ENCODE measurements at regions not wholly inside any gene's neighbourhood (a gene's known extent, or its start where the extent isn't known, plus 50 kb on each side); places are given as distances from the start of the nearest gene placed in this dataset.

GRCh38 chr6:169316651-169317050 lies 63.0 kb upstream of the THBS2 start:
- Histone ChIP-seq H4K20me1 (ENCODE audit: insufficient read depth) (no peaks in the 10 kb centered on the region), H3K9me3 (ENCODE audit: insufficient read depth, low read depth) (no peaks in the 10 kb centered on the region), H3K4me1 (replicated peaks; ENCODE audit: insufficient read depth) (no peaks in the 10 kb centered on the region), H3K9me2 (ENCODE audit: insufficient read depth) (no peaks in the 10 kb centered on the region), H3K79me2 (ENCODE audit: low read depth) (no peaks in the 10 kb centered on the region), H3K4me3 (no peak overlapping the region), H3K27me3 (ENCODE audit: insufficient read depth, low read depth) (peaks cover 59% of the 10 kb centered on the region), H3K36me3 (ENCODE audit: low read depth) (no peaks in the 10 kb centered on the region), H2AFZ (no peak overlapping the region), H3K27ac (no peak overlapping the region), H3F3A (ENCODE audit: insufficient read depth, low read depth) (no peaks in the 10 kb centered on the region), H3K4me2 (no peak overlapping the region)
- no TSS peak for BruUV-seq (replicated peaks)
- ChIA-PET POLR2A (ENCODE audit: unreplicated experiment) (no interaction called here), CTCF (no interaction called here)
- intact Hi-C loops (cut with micrococcal nuclease; ENCODE audit: unreplicated experiment) = no loop called here
- no peak for DNase-seq
- TF ChIP-seq CTCF (conservative IDR thresholded peaks at IDR 0.05) = no peak
- TF ChIP-seq EZH2 (IDR thresholded peaks at IDR 0.05; ENCODE audit: low read depth) = no peak

GRCh38 chr6:169315830-169316614 lies 62.4 kb upstream of the THBS2 start:
- no peaks in the 10 kb centered on the region for H3F3A ChIP-seq (ENCODE audit: insufficient read depth, low read depth)
- H3K27ac ChIP-seq = no peak overlapping the region
- H4K20me1 ChIP-seq (ENCODE audit: insufficient read depth) = no peaks in the 10 kb centered on the region
- CTCF ChIA-PET = no interaction called here
- H3K79me2 ChIP-seq (ENCODE audit: low read depth) = no peaks in the 10 kb centered on the region
- H3K9me3 ChIP-seq (ENCODE audit: insufficient read depth, low read depth) = no peaks in the 10 kb centered on the region
- no TSS peak for BruUV-seq (replicated peaks)
- no peaks in the 10 kb centered on the region for H3K4me1 ChIP-seq (replicated peaks; ENCODE audit: insufficient read depth)
- H3K36me3 ChIP-seq (ENCODE audit: low read depth) = no peaks in the 10 kb centered on the region
- TF ChIP-seq EZH2 (IDR thresholded peaks at IDR 0.05; ENCODE audit: low read depth) = no peak
- TF ChIP-seq CTCF (conservative IDR thresholded peaks at IDR 0.05) = no peak
- H3K9me2 ChIP-seq (ENCODE audit: insufficient read depth) = no peaks in the 10 kb centered on the region
- no peak overlapping the region for H2AFZ ChIP-seq
- POLR2A ChIA-PET (ENCODE audit: unreplicated experiment) = no interaction called here
- no peak overlapping the region for H3K4me3 ChIP-seq
- intact Hi-C loops (cut with micrococcal nuclease; ENCODE audit: unreplicated experiment) = no loop called here
- H3K4me2 ChIP-seq = no peak overlapping the region
- DNase-seq = no peak
- peaks cover 56% of the 10 kb centered on the region for H3K27me3 ChIP-seq (ENCODE audit: insufficient read depth, low read depth)

- Histone ChIP-seq H3K4me2 (no peak overlapping the region), H3K9me2 (ENCODE audit: insufficient read depth) (no peaks in the 10 kb centered on the region), H3K79me2 (ENCODE audit: low read depth) (no peaks in the 10 kb centered on the region), H3K27me3 (ENCODE audit: insufficient read depth, low read depth) (peaks cover 32% of the 10 kb centered on the region), H3F3A (ENCODE audit: insufficient read depth, low read depth) (no peaks in the 10 kb centered on the region), H4K20me1 (ENCODE audit: insufficient read depth) (no peaks in the 10 kb centered on the region), H3K9me3 (ENCODE audit: insufficient read depth, low read depth) (no peaks in the 10 kb centered on the region), H2AFZ (no peak overlapping the region), H3K36me3 (ENCODE audit: low read depth) (no peaks in the 10 kb centered on the region), H3K4me3 (no peak overlapping the region), H3K27ac (no peak overlapping the region), H3K4me1 (replicated peaks; ENCODE audit: insufficient read depth) (no peaks in the 10 kb centered on the region)
- no peak for DNase-seq
- POLR2A ChIA-PET (ENCODE audit: unreplicated experiment) = no interaction called here
- TF ChIP-seq CTCF (conservative IDR thresholded peaks at IDR 0.05) (no peak), EZH2 (IDR thresholded peaks at IDR 0.05; ENCODE audit: low read depth) (no peak)
- CTCF ChIA-PET = no interaction called here
- no TSS peak for BruUV-seq (replicated peaks)
- intact Hi-C loops (cut with micrococcal nuclease; ENCODE audit: unreplicated experiment) = no loop called here
These were observed 59.8 kb upstream of the THBS2 start for GRCh38 chr6:169313347-169314010.
